HG03095 (cell line): ENCODE measurements at regions not wholly inside any gene's neighbourhood (a gene's known extent, or its start where the extent isn't known, plus 50 kb on each side); places are given as distances from the start of the nearest gene placed in this dataset.
"Not testable (repeated sequence)": the region's sequence is repeated elsewhere in the genome, so short reads cannot be mapped to it uniquely, and the experiment has no call there.

Experiments used
- ATAC-seq: cut with Tn5 transposase; IDR thresholded peaks from one replicate; pipeline ENCODE4 v1.9.1; 2021; ENCODE audit warnings: moderate library complexity; ENCODE audit not compliant: unreplicated experiment

DNA sequence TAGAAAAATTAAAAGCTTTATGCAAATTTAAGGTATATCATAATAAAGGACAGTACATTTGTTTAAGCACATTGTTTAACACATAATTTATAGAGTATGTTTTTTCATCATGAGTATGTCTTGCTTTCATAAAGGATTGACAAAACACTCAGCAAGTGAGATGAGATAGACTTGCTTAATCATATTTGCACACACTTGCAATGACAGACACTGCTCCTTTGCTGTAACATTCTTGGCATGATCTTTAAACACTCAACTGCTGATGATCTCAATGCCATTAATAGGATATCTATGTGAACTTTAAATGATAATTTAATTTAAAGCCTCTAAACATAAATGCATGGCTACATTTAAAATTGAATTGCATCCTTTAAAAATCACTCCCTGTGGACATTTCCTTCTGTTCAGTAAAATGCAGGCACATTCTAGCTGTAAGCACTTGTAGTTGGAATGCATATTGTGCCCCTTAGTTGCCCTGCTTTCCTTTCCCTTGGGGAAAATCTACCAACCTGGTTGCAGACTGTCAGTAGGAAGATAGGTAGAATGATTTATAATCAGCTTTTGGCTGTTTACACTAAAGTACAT is 979.0 kb downstream of the TMTC2 start:
- no peak for ATAC-seq

GRCh38 chr12:83664650-83665049 is 977.9 kb downstream of the TMTC2 start:
- no peak for ATAC-seq

- no peak for ATAC-seq
Measured at GRCh38 chr12:83660727-83661358, 974.1 kb downstream of the TMTC2 start.

DNA sequence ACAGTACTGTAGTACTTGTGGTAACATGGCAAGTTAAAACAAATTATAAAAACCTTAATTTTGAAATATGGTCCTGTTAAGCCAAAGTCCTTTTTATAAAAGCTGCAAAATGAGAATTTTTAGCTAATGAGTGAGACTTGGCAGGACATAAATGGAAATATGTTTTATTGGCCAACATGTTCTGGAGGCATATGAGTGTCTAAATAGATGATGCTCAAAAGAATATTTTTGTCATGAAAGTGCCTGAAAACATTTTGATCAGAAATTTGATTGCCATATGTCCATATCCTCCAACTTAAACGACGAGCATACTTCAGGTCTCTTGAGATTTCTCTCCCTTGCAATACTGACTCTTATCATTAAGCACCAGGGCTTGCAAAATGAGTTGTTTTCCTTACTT is 972.6 kb downstream of the TMTC2 start:
- ATAC-seq = no peak

GRCh38 chr12:83656004-83656403 is 969.3 kb downstream of the TMTC2 start:
- ATAC-seq = no peak

DNA sequence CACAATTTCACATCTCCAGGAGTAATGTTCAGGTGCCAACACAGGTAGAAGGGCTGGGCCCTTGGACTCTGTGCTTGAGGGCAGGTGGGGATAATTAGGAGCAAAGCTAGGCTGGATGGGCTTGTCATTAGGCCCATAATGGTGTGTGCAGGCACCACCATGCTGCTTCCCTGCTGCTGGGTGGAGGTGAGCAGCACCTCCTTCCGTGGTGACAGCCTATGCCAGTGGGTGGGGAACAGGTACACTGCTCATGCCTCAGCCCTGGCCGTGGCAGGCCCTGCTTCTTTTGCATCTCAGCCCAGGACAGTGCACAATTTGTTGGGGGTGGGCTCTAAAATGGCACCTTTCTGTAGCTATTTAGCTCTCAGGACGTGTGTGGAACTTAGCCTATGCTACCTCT is 955.5 kb downstream of the TMTC2 start:
- no peak for ATAC-seq

GRCh38 chr12:83641789-83642188 is 955.1 kb downstream of the TMTC2 start:
- no peak for ATAC-seq

GRCh38 chr12:83634726-83635267 is 948.1 kb downstream of the TMTC2 start:
- ATAC-seq = no peak

DNA sequence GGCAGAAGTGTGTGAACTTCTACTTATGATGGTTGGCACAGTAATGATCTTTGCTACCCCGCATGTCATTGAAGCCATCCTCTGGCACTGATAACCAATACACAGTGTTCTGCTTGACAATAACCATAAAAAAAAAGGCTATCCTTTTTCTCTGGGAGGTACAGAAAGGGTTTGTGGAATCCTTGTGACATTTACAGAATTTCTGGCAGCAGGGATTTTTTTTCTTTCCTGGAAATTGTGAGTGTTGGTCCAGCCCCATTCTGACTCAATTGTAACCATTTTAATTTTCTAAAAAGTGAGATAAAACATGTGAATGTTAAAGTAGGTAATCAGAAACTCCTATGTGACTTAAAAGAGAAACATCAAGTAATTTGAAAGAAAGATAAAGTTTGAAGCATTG is 943.8 kb downstream of the TMTC2 start:
- ATAC-seq = no peak

GRCh38 chr12:83629931-83630330 is 943.2 kb downstream of the TMTC2 start:
- ATAC-seq = no peak

DNA sequence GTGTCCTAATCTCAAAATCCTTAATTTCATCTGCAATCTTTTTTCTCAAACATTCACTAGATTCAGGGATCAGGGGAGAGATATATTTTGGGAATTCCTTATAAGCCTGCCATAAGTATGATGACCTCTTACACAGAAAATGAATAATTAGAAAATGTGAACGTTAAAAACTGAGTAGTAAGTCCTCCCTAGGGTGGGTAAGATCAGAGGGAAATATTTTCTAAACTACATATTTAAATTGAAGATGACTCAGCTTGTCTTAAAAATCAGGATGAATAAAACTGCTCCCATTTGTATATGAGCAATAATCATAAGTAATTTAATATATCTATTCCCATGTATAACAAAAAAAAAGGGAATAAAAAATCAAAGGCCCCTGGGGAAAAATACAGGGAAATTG is 935.5 kb downstream of the TMTC2 start:
- no peak for ATAC-seq

DNA sequence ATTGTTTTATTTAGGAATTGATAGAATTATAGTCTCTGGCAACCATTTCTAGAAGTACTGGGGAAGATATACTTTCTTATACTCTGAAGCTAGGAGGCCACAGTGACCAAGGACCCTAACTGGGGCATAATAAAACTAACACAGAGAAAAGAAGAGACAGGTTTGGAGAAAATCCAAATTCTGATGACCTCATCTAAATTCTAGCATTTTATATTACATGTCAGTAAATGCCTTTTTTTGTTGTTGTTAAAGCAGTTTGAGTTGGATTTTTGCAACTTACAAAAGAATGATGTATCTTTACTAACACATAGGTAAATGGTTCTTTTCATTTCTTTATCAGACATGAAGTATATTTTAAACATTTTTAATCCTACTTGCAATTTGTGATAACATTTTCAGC is 933.3 kb downstream of the TMTC2 start:
- no peak for ATAC-seq

- no peak for ATAC-seq
Measured at GRCh38 chr12:83615152-83615551, 928.4 kb downstream of the TMTC2 start.

DNA sequence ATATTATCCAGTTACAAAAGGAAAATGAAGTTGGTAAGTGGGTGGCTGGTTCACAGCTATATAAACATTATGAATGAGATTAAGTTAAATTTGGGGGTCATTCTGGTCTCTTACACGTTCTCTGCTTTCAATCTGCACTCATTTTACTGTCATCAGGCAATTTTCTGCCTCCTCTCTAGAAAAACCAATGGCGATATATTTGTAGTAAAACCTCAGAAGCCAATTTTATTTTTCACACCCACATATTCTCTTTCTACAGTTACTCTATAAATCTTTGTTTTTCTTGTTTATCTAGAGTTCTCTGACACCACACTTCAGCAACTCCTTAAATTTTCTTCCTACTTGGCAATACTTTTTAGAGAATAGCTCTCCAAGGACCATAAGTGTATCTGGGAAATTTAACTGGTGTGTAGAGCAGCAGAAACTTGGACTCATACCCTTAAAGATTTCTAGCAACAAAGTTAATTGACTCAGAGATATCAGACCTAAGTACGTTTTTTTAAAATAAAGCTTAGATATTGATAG is 926.9 kb downstream of the TMTC2 start:
- ATAC-seq = no peak

DNA sequence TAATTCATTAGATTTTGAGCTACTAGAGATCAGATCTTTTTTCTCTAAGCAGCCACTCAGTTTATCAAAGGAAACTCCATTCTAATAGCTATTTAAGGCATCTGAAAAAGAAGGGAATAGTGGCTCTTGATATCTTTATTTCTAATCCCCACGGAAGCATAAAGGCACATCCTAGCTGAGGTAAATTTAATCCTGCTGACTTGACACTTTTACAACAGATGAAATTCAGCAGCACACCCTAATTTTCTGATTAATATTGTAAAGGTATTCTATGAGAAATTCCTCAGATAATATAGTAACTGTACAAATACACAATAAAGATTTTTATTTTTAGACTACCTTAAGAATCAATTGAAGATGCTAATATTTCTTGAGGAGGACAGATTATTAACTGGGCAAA is 916.4 kb downstream of the TMTC2 start:
- no peak for ATAC-seq

GRCh38 chr12:83575326-83575725 is 888.6 kb downstream of the TMTC2 start:
- ATAC-seq = no peak

DNA sequence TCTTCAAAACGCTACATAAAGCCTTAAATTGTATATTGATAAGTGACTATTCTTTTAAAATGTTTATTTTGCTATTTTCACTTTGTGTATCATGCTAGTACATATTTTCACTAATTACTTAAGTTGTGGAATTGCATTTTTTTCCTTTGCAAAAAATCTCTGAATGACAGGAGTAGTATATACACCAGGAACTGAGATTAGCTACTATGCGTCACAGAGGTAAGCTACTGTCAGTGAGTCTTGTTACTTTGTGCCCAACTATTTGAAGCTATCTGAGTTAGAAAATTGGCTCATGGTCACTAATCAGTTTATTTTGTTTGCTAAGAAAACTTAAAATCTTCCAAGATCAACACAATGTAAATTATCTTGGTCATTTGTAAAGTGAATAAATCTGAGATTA is 887.4 kb downstream of the TMTC2 start:
- ATAC-seq = no peak

- ATAC-seq = no peak
Measured at GRCh38 chr12:83573671-83574070, 887.0 kb downstream of the TMTC2 start.

- no peak for ATAC-seq
Measured at GRCh38 chr12:83559650-83560049, 872.9 kb downstream of the TMTC2 start.

- not testable (repeated sequence) for ATAC-seq
Measured at GRCh38 chr12:83556040-83556439, 869.3 kb downstream of the TMTC2 start.

DNA sequence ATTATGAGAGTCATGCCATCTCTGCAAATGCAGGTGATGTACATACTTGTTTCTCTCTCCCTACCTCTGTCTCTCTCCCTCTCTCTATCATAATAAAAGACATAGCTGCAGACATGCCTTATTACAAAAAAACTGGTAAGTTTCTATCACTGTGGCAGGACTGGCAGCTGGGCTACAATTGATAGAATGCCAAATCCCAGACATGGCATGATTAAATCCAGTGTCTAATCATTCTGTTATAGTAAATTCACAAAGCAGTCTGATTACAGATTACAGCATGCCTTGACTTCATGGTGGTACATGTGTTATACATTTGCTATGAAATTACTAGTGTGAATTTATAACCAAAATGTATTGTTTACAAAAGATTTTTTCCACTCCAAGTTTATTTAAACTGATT is 854.7 kb downstream of the TMTC2 start:
- no peak for ATAC-seq

DNA sequence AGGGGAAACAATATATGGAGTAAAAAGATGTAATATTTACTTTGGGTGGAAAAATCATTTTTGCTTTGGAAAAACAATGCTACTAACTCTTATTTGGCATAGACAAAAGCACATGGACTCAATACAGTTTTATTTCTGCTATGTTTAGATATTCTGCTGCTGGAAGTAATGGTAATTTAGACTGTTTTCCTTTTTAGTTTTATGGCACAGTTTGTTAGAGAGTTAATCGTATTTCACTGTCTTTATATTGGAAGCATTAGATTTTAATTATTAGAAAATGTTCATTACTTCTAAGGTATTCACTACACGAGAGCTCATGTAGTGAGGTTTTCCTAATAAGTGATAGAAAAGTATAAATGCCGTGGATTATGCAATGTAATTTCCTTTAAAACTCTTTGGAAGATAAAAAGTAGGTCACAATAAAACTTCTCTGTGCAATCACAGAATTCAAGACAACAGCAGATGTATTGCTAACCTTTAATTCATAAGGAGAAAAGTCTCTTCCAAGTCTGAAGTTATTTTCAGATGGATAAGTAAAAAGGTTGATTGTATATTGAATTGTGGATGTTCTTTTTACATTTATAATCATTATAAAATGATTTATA is 851.8 kb downstream of the TMTC2 start:
- no peak for ATAC-seq
